ENCODE measurements at regions not wholly inside any gene's neighbourhood (a gene's known extent, or its start where the extent isn't known, plus 50 kb on each side); places are given as distances from the start of the nearest gene placed in this dataset.

DNA sequence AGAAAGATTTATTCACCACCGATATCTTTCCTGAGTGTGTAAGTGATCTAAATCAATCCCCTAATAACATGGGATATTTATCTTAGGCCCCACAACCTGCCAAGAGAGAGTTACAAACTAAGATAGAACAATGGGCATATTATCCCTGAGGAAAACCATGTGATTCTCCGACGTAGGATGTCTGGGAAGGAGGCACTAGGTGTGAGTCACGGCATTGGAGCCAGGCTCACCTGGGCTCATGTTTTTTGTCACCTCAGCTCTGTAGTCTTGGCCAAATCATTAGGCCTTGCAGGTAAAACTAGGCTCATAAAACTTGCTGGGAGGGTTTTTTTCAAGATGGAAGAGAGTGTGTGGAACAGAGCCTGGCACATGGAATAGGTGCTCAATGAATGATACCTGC is 129.7 kb upstream of the PLEKHG7 start:
- H3K36me3 Mint-ChIP-seq (ENCODE audit: insufficient read depth, unreplicated experiment) = peaks cover 5% of the 10 kb centered on the region
- H3K4me3 Mint-ChIP-seq (ENCODE audit: unreplicated experiment) = no peak overlapping the region
- peaks cover 7% of the 10 kb centered on the region for H3K9me3 Mint-ChIP-seq (ENCODE audit: unreplicated experiment)
- no peak for DNase-seq (ENCODE audit: unreplicated experiment)
- CTCF ChIA-PET = interaction anchor here (0.6 to 8.2 kb wide), 6 partner anchors 28 to 1191 kb away, joined by 3 to 62 read pairs (median 8); no protein-coding TSS in a partner anchor
- TF ChIP-seq, protein P1, sequence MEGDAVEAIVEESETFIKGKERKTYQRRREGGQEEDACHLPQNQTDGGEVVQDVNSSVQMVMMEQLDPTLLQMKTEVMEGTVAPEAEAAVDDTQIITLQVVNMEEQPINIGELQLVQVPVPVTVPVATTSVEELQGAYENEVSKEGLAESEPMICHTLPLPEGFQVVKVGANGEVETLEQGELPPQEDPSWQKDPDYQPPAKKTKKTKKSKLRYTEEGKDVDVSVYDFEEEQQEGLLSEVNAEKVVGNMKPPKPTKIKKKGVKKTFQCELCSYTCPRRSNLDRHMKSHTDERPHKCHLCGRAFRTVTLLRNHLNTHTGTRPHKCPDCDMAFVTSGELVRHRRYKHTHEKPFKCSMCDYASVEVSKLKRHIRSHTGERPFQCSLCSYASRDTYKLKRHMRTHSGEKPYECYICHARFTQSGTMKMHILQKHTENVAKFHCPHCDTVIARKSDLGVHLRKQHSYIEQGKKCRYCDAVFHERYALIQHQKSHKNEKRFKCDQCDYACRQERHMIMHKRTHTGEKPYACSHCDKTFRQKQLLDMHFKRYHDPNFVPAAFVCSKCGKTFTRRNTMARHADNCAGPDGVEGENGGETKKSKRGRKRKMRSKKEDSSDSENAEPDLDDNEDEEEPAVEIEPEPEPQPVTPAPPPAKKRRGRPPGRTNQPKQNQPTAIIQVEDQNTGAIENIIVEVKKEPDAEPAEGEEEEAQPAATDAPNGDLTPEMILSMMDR (IDR thresholded peaks at IDR 0.05; ENCODE audit: unreplicated experiment) = no peak
- no peaks in the 10 kb centered on the region for H3K27me3 Mint-ChIP-seq (ENCODE audit: insufficient read depth, unreplicated experiment)
- BruUV-seq (replicated peaks) = no TSS peak
- no peaks in the 10 kb centered on the region for H3K4me1 Mint-ChIP-seq (ENCODE audit: insufficient read depth, unreplicated experiment)
- no peak overlapping the region for H3K27ac Mint-ChIP-seq (ENCODE audit: low read depth, unreplicated experiment)
- POLR2A ChIA-PET = interaction anchor here (7.7 kb wide), 1 partner anchor 429 kb away, joined by 124 read pairs; the partner anchor contains the start of gene BTG1
- intact Hi-C loops (cut with micrococcal nuclease) = loop anchor here (5.0 kb wide), 2 partner anchors 166 to 566 kb away; no protein-coding TSS in a partner anchor

DNA sequence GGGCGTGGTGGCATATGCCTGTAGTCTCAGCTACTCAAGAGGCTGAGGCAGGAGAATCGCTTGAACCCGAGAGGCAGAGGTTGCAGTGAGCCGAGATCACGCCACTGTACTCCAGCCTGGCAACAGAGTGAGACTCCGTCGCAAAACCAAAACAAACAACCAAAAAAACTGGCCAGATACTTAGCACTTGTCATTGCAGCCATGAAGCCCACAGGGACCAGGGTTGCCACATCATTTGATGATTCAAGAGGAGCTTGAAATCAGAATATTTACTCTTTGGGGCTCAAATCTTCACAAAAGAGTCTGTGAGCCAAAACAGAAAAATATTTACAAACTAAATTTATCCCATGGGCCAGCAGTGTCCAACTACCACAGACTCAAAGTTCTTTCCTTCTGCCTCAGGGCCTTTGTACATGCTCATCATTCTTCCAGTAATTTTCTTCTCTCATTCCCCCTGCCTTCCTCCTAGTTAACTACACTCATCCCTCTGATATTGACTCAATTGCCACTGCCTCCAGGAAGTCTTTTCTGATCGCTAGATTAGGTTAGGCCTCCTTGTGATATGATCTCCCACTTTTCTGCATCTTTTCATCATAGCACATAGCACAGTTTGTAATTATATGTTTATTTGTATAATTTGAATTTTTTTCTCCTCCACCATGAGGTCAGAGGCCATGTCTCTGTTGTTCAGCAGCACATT is 130.8 kb upstream of the PLEKHG7 start:
- TF ChIP-seq, protein P1 (IDR thresholded peaks at IDR 0.05; ENCODE audit: unreplicated experiment) = no peak
- no TSS peak for BruUV-seq (replicated peaks)
- CTCF ChIA-PET = interaction anchor here (0.6 to 8.2 kb wide), 10 partner anchors 38 to 1647 kb away, joined by 3 to 62 read pairs (median 3); no protein-coding TSS in a partner anchor

DNA sequence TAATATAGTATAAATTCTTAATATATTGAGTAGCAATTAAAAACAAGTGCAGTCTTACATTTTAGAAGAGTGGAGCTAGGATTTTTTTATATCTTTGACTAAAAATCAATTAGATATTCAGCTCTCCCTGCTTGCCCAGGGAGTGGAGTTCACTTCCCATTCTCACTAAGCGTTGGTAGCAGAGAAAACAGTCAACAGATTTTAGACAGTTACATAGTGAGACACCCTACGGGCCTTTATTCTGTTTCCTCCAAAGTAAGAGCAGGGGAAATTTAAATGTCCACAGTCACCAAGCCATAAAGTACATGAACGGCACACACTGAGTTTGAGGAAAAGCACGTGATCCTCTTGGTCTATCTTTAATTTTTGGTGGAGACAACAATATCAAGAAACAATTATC is 131.6 kb upstream of the PLEKHG7 start:
- intact Hi-C loops (cut with micrococcal nuclease) = loop anchor here (2.0 to 5.0 kb wide), 5 partner anchors 164 to 1208 kb away; no protein-coding TSS in a partner anchor
- no peak for DNase-seq (ENCODE audit: unreplicated experiment)
- Mint-ChIP-seq H3K4me1 (ENCODE audit: insufficient read depth, unreplicated experiment) (no peaks in the 10 kb centered on the region), H3K9me3 (ENCODE audit: unreplicated experiment) (peaks cover 7% of the 10 kb centered on the region), H3K27me3 (ENCODE audit: insufficient read depth, unreplicated experiment) (no peaks in the 10 kb centered on the region), H3K4me3 (ENCODE audit: unreplicated experiment) (no peak overlapping the region), H3K36me3 (ENCODE audit: insufficient read depth, unreplicated experiment) (peaks cover 5% of the 10 kb centered on the region), H3K27ac (ENCODE audit: low read depth, unreplicated experiment) (no peak overlapping the region)
- TF ChIP-seq, protein P1 (IDR thresholded peaks at IDR 0.05; ENCODE audit: unreplicated experiment) = no peak
- CTCF ChIA-PET = interaction anchor here (0.6 to 8.2 kb wide), 9 partner anchors 20 to 1235 kb away, joined by 3 to 62 read pairs (median 4); no protein-coding TSS in a partner anchor
- POLR2A ChIA-PET = interaction anchor here (0.6 to 7.7 kb wide), 7 partner anchors 9 to 1202 kb away, joined by 3 to 124 read pairs (median 3); partner anchors contain the start of gene BTG1
- no TSS peak for BruUV-seq (replicated peaks)

More for the DNA sequence above, 130.8 kb upstream of the PLEKHG7 start:
- Mint-ChIP-seq H3K27me3 (ENCODE audit: insufficient read depth, unreplicated experiment) (no peaks in the 10 kb centered on the region), H3K4me3 (ENCODE audit: unreplicated experiment) (no peak overlapping the region), H3K9me3 (ENCODE audit: unreplicated experiment) (peaks cover 7% of the 10 kb centered on the region), H3K36me3 (ENCODE audit: insufficient read depth, unreplicated experiment) (peaks cover 5% of the 10 kb centered on the region), H3K4me1 (ENCODE audit: insufficient read depth, unreplicated experiment) (no peaks in the 10 kb centered on the region), H3K27ac (ENCODE audit: low read depth, unreplicated experiment) (peak overlapping the region; percentile 17)
- DNase-seq (ENCODE audit: unreplicated experiment) = no peak
- POLR2A ChIA-PET = interaction anchor here (1.2 to 7.7 kb wide), 3 partner anchors 10 to 435 kb away, joined by 3 to 124 read pairs (median 7); partner anchors contain the start of gene BTG1
- intact Hi-C loops (cut with micrococcal nuclease) = loop anchor here (2.0 to 5.0 kb wide), 5 partner anchors 165 to 1209 kb away; no protein-coding TSS in a partner anchor

All from MCF 10A (cell line).